GM19455 (cell line): ENCODE measurements at regions not wholly inside any gene's neighbourhood (a gene's known extent, or its start where the extent isn't known, plus 50 kb on each side); places are given as distances from the start of the nearest gene placed in this dataset.
"Not testable (repeated sequence)": the region's sequence is repeated elsewhere in the genome, so short reads cannot be mapped to it uniquely, and the experiment has no call there.

ENCODE experiments used
- ATAC-seq: cut with Tn5 transposase; IDR thresholded peaks from one replicate; pipeline ENCODE4 v1.9.1; 2021; ENCODE audit not compliant: unreplicated experiment

DNA sequence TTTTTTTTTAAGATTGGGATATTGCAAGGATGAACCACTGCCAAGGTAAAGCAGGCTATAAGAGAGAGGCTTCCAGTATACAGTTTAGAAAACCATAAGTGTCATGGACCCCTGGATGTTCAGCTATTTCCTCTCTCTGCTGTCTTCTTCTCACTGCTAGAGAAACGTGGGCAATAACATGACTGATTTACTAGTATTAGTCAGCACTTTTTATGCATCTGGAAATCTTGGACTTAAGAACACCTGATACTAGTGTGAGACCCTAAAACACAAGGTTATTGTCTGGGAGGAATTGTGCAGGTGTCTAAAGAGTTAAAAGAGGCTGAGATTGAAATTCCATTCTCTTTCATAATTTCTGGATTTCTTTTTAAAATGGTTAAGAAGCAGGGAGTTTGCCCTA lies 460.6 kb upstream of the MCTP2 start:
- no peak for ATAC-seq

GRCh38 chr15:93762036-93762435 lies 469.3 kb upstream of the MCTP2 start:
- ATAC-seq, result no peak

- no peak for ATAC-seq
Observed at GRCh38 chr15:93759629-93760028, 471.7 kb upstream of the MCTP2 start.

GRCh38 chr15:93758824-93759223 lies 472.5 kb upstream of the MCTP2 start:
- no peak for ATAC-seq

DNA sequence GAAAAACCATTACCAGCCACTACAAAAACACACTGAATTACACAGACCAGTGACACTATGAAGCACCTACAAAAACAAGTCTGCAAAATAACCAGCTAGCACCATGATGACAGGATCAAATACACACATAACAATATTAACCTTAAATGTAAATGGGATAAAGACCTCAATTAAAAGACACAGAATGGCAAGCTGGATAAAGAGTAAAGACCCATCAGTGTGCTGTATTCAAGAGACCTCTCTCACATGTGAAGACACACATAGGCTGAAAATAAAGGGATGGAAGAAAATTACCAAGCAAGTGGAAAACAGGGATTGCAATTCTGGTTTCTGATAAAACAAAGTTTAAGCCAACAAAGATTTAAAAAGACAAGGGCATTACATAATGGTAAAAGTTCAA lies 482.7 kb upstream of the MCTP2 start:
- ATAC-seq, result no peak

DNA sequence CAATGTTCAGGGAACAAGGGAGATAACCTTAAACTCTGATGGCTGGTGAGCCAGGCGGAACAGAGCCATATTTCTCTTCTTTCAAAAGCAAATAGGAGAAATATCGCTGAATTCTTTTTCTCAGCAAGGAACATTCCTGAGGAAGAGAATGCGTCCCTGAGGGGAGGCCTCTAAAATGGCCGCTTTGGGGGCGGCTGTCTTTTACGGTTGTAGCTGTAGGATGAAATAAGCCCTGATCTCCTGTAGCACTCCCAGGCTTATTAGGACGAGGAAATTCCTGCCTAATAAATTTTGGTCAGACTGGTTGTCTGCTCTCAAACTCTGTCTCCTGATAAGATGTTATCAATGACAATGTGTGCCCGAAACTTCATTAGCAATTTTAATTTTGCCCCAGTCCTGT lies 496.4 kb upstream of the MCTP2 start:
- ATAC-seq, result not testable (repeated sequence)

DNA sequence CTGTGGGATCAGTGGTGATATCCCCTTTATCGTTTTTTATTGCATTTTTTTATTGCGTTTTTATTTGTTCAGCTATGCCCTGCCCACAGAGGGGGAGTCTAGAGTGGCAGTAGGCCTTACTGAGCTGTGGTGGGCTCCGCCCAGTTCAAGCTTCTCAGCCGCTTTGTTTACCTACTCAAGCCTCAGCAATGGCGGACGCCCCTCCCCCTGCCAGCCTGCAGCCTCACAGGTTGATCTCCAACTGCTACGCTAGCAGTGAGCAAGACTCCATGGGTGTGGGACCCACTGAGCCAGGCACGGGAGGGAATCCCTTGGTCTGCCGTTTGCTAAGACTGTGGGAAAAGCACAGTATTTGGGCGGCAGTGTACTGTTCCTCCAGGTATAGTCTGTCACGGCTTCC lies 500.6 kb upstream of the MCTP2 start:
- ATAC-seq, result no peak

GRCh38 chr15:93722165-93722564 lies 509.2 kb upstream of the MCTP2 start:
- ATAC-seq, result no peak

- ATAC-seq, result no peak
Observed at GRCh38 chr15:93720607-93721006, 510.8 kb upstream of the MCTP2 start.

DNA sequence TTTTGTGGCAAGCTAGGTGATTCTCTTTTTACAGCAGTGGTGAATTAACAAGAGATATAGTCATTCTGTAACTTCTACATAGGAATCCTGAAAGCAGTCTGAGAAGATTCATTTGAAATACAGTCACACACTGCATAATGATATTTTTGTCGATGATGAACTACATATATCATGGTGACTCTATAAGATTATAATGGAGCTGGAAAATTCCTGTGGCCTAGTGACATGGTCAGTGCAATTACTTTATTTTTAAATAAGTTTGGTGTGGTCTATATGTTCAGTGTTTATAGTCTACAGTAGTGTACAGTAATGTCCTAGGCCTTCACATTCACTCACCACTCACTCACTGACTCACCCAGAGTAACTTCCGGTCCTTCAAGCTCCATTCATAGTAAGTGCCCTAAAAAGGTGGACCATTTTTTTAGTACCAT lies 511.4 kb upstream of the MCTP2 start:
- ATAC-seq, result no peak

DNA sequence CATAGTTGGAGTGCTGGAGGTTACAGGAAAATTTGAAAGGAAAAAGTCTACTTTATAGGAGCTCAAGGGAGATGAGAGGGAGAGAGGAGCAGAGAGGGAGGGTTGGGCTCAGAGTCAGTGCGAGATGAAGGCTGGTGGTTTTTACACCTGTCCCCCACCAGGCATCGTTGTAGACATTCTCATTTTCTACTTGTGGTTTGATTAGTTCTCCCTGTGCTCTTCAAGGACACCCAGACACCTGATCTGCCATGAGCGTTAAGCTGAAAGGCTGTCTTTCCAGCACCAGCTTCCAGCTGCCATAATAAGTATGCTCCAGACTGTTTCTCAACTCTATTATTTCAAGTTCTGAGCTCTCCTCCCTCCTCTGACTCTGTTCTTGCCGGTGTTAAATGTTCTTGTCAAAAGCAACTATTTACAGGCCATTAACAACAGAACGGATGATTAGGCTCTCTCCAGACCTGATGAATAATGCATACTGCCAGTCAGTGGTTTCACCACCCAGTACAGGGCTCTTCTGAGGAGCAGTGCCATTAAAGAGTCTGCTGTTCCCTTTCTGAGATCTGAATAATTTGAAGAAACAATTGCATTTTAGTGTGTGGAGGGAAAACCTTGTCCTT lies 514.6 kb upstream of the MCTP2 start:
- no peak for ATAC-seq

DNA sequence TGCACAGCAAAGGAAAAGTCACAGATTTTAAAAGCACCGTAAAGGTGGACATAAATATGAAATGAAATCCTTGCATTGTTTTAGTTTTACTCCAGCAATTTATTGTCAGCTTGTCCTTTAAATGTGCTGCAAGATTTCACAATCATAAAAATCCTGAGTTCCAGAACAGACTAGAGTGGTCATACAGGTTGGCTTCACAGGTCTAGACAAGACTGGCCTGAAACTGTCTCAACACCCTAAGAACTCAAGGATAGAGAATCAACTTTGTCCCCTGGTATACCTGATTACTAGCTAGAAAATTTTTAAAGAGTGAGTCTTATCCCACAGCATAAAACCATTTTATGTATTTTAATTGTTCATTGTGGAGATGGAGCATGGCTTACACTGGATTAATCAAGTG lies 521.7 kb upstream of the MCTP2 start:
- ATAC-seq, result no peak

DNA sequence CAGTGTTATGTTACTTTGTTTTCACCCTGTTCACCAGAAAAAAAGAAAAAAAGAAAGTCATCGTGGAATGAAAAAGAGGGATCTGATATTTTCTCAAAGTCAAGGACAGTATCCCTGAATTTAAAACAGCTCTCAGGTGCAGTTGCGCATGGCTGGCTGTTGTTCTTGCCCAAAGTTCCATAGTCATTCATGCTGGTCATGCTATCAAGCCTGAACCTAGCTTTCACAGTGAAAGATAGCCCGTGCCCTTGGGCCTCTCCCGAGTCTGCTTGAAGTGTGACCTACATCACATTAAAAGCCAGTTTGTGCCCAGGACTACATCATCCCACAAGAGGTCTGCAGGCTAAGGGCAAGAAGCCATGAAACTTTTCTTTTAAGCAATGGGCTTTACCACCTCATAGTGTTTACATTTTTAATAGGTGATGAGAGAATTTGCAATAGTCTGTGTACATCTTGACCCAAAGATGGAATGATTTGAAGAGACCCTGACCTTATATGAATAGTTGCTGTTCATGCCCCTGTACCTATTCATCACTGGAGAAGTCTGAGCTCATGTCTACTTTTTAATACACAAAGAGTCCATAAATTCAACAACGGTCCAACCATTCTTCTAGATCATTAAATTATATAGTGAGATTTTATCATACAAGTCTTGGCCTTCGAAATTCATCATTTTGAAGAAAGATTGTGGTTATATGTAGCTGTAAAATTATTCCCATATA lies 522.5 kb upstream of the MCTP2 start:
- ATAC-seq, result no peak

DNA sequence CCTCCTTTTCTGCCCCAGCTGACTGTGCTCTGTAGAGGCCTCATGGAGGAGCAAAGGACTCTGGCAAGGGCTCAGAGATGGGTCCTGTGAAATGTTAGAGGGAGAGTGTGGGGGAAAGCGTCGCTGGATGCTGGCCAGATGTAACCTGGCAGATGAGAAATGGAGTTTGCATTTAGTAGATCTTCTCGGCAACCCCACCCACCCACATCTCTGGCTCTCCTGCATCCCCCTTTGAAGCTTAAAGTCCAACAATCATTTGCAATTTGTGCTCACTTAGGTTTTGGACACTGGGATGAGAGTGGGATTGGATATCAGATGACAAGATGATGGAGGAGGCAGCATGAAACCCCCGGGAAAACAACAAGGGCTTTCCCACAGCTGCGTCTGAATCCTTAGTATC lies 523.6 kb upstream of the MCTP2 start:
- no peak for ATAC-seq

GRCh38 chr15:93706495-93707292 lies 524.7 kb upstream of the MCTP2 start:
- no peak for ATAC-seq

DNA sequence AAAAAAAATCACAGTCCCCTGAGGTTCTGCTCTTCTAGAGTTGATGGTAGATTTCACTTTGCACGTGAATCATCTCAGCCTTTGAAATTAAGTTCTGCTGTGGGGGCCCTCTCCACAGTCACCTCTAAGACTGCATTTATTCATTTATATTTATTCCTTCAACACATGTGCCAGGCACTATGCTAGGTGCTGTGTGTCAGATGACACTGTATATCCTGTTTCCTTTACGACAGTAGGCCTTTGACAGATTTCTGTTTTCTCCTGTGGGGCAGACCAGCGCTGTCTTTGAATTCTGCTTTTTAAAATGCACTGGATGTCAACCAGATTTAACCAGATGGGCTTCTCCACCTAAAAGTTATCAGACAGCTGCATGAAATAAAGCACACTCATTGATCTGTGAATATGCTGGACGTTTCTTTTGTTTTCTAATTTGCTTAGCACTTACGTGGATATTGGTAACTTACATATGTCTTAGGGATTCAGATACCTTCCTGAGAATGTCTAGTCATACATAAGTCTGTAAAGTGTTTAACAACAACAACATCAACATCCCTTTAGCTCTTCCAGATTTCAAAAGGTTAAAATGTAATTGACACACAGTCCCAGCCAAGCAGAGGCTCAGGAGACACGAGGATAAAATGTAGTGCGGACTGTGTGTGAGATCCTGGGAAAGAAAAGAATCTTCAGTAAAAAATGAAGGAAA lies 525.5 kb upstream of the MCTP2 start:
- ATAC-seq, result no peak

- no peak for ATAC-seq
Observed at GRCh38 chr15:93703092-93703739, 528.1 kb upstream of the MCTP2 start.

GRCh38 chr15:93700051-93700450 lies 531.3 kb upstream of the MCTP2 start:
- ATAC-seq, result no peak

- no peak for ATAC-seq
Observed at GRCh38 chr15:93694033-93694432, 537.3 kb upstream of the MCTP2 start.

DNA sequence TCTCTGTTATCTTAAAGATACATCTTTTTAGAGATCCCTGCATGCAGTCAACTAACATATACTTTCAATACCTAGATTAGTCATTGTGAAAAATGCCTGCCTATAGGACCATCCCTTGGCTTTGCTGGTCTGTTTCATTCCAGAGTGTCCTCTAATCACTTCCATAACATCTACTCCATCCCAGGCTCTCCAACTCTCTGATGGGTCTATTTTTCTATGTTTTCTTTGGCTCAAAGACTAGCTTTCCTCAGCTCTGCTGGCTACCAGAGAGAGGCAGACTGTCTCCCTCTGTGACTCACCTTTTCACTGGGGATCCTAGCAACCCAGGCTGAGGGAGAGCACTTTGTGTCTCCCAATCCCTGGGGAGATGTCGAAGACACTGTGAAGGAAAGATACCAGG lies 547.7 kb upstream of the MCTP2 start:
- no peak for ATAC-seq

- no peak for ATAC-seq
Observed at GRCh38 chr15:93671387-93671943, 559.9 kb upstream of the MCTP2 start.
